ENCODE measurements at regions not wholly inside any gene's neighbourhood (a gene's known extent, or its start where the extent isn't known, plus 50 kb on each side); places are given as distances from the start of the nearest gene placed in this dataset.

DNA sequence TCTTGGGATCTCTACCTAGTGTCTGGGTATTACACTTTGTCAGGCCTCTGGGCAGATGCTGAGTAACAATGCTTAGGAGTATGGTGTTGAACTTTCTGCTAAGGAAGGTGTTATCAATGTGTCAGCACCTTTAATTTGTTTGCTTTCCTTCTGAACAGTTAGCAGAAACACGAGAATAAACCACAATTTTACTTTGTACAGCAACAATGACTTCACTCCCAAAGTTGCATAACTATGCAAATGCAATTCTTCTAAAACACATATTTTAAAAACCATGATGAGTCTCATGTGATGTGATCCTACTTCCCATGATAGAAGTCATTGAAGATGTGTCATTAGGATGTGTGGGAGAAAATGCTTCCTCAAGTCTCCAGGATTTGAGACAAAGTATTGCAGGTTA is 155.0 kb downstream of the POSTN start:
- TF ChIP-seq, protein P1, sequence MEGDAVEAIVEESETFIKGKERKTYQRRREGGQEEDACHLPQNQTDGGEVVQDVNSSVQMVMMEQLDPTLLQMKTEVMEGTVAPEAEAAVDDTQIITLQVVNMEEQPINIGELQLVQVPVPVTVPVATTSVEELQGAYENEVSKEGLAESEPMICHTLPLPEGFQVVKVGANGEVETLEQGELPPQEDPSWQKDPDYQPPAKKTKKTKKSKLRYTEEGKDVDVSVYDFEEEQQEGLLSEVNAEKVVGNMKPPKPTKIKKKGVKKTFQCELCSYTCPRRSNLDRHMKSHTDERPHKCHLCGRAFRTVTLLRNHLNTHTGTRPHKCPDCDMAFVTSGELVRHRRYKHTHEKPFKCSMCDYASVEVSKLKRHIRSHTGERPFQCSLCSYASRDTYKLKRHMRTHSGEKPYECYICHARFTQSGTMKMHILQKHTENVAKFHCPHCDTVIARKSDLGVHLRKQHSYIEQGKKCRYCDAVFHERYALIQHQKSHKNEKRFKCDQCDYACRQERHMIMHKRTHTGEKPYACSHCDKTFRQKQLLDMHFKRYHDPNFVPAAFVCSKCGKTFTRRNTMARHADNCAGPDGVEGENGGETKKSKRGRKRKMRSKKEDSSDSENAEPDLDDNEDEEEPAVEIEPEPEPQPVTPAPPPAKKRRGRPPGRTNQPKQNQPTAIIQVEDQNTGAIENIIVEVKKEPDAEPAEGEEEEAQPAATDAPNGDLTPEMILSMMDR (IDR thresholded peaks at IDR 0.05): no peak
- TF ChIP-seq POLR2AphosphoS5 (IDR thresholded peaks at IDR 0.05): no peak
